Dedifferentiated amniotic fluid mesenchymal stem cell (primary cell): ENCODE measurements at regions not wholly inside any gene's neighbourhood (a gene's known extent, or its start where the extent isn't known, plus 50 kb on each side); places are given as distances from the start of the nearest gene placed in this dataset.
"Not testable (repeated sequence)": the region's sequence is repeated elsewhere in the genome, so short reads cannot be mapped to it uniquely, and the experiment has no call there.

Source experiments
- DNase-seq: peaks from one replicate; pipeline ENCODE4 v3.0.0-alpha.2; 2016; ENCODE audit errors: extremely low spot score

- DNase-seq, result no peak
Measured at GRCh38 chr12:5096241-5096924, 52.7 kb downstream of the KCNA5 start.

- DNase-seq, result no peak
Measured at GRCh38 chr12:5097786-5098185, 54.1 kb downstream of the KCNA5 start.

- DNase-seq, result no peak
Measured at GRCh38 chr12:5099136-5099535, 55.5 kb downstream of the KCNA5 start.

DNA sequence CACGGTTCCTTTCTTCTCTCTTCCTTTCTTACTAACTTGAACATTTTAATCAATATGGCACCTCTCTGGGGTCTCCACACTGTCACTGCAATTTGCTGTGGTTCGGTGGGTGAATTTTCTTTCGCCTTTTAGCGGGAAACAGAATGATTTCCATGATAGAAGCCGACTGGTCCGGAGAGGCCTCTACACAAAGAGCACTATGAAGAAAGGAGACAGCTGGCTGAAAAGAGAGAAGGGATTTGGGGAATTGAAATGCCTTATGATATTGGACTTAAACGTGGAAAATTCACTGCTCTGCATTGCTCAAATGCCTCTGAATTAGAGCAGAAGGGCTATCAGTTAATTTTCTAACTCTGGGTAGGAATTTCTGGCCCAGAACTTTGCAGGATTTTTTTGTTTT, 55.9 kb downstream of the KCNA5 start:
- no peak for DNase-seq

- DNase-seq, result no peak
Measured at GRCh38 chr12:5101686-5102085, 58.0 kb downstream of the KCNA5 start.

DNA sequence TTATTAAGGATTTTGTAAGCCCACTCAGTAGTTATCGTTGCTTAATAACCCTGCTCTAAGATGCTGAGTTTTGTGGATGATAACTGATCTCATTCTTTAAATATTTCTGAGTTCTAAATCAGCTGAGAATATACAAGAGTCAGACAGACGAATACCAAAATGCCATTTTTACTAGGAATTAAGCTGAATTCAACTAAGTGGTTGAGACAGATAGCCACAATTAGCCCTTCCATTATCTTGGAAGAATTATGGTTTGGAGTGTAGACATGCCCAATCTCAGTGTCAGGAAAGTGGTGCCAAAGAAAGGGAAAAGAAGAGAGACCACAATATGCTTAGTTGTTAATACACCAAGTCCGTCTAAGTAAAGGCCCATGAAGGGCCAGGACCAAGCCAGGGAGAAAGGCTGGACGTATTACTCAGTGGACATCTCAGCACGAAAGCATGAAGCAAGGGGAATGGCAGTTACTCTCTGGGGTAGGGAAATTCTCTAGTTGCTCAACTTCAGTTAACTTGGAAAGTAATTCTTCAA, 58.6 kb downstream of the KCNA5 start:
- DNase-seq, result no peak

DNA sequence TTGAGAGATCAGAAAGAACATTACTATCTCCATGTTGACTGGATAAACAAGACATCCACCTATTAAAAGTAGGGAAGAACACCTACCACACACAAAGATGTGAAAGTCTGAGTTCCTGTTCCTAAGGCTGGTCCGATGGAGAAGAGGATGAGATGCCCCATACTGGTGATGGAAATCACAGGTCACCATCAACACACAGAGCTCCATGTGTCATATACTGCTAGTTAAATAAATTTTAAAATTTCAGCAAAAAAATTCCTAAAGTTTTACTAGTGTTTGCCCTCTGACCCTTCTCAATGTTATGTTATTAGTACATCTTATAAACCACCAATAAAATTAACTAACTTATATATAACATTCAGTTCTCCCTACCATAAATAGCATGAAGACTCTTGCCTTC, 59.1 kb downstream of the KCNA5 start:
- no peak for DNase-seq

GRCh38 chr12:5110345-5110744, 66.7 kb downstream of the KCNA5 start:
- no peak for DNase-seq

DNA sequence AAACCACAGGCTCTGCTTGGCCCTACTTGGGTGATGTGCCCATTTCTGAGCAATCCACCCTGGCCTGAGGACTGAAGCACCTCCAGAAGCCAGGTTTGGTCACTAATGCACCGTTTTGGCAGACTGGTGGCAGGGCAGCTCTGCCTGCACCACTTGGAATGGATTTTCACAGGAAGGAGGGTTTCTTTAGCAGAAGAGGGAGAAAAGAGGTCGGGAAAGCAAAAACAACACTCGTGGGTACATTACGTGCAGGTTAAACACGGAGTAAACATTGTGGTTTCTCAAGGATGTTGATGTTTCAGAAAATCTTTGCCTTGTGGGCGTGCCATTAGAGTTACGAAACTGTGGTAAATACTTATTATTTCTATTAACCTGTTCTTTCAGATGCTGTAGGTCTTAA, 70.8 kb downstream of the KCNA5 start:
- DNase-seq, result no peak

GRCh38 chr12:5121784-5122183, 78.1 kb downstream of the KCNA5 start:
- not testable (repeated sequence) for DNase-seq

- DNase-seq, result not testable (repeated sequence)
Measured at GRCh38 chr12:5122256-5122831, 78.7 kb downstream of the KCNA5 start.

- no peak for DNase-seq
Measured at GRCh38 chr12:5123921-5124320, 80.2 kb downstream of the KCNA5 start.

- DNase-seq, result no peak
Measured at GRCh38 chr12:5124401-5124800, 80.7 kb downstream of the KCNA5 start.

DNA sequence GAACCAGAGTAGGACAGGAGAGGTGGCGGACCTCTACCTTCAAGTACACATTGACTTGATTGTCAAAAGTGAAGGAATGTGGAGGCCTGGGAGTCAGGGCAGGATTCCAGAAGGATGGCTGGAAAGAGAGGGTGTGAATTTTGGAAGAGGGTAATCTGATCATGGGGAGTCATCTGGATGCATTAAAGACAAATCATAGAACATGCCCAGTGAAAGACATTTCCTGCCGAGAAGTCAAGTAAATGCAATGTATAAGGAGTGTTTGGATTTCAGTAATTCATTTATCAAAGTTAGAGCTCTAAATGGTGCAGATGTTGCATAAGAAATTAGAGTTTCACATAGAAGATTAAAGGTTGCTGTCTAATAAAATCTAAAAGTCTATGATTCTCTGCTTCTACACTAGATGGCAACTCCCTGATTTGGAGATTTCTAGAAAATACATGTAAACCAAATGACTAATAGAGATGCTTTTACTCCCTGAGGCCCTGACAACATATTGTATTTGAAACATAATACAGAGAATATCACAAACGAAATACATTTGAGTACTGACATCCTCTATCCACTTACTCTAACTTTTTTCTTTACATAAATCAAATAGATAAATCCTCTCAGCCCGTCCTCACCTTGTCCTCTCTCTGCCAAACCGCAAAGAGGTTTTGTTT, 91.3 kb downstream of the KCNA5 start:
- DNase-seq, result no peak

GRCh38 chr12:5138256-5138655, 94.6 kb downstream of the KCNA5 start:
- DNase-seq, result no peak

DNA sequence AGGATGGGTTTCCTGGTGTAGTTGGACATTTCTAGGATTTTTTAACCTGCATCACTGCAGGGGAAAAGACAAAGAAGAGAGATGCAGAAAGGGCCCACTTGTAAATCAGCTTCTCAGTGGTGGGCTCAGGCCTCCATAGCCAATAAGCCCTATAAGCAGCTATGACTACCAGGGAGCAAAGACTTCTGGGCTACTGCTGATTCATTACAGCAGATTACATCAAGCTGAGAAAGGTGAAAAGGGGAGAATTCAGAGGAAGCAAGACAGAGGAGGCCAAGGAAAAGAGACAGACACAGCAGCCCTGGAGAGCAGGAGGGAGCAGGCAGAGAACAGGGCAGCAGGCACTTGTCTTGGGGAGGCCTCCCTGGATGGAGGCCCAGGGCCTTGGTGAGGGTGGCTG, 95.2 kb downstream of the KCNA5 start:
- peak; percentile 20 for DNase-seq

DNA sequence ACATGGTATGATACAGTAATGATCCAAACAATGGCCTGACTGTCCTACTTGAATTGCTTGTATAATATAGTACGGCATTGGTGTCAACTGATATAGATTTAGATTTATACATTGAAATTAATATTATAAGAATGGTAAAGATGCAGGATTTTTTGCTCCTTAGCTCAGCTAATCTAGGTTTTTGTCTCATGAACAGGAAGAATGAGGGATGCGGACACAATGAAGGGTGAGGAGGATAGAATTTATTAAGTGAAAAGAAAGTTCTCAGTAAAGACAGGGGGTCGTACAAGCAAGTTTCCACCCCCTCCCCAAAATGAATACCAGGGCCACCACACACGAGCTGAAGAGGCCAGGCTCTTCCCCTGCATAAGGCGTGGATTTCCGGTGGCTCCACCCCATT, 96.1 kb downstream of the KCNA5 start:
- DNase-seq, result no peak

DNA sequence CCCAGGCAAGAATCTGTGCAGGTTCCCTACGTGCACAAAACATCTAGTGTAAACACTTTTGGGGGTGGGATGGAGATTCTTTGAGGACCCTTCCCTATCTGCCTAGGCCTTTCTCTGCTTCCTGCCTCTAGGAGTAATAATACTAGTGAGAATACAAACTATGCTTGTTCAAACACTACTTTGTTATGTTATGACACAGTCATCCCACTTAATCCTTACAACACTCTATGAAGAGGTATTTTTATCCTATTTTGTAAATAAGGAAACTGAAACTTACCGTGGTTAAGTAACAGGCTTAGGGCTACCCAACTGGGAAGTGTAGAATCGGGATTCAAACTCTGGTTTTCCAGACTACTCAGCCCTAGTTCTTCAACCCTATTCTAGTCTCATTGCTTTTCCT, 96.5 kb downstream of the KCNA5 start:
- DNase-seq, result no peak

DNA sequence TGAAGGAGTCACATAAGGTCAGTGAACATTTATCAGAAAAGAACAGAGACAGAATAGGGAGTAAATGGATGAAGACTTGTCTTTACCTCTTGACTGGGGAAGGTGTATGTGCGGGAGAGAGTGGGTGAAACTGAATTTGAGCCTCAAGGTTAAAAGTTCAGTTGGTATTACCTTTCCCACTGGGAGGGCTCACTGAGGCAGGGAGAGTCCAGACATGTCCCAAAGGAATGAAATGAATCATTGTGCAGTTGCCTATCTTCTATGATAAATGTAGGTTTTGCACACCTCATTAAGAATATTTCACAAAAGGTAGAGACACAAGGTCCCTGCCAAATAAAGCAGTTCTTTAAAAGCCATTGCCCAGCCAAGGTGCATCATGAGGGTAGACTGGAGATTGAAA, 105.2 kb downstream of the KCNA5 start:
- DNase-seq, result no peak

GRCh38 chr12:5154091-5154490, 110.4 kb downstream of the KCNA5 start:
- DNase-seq, result no peak

DNA sequence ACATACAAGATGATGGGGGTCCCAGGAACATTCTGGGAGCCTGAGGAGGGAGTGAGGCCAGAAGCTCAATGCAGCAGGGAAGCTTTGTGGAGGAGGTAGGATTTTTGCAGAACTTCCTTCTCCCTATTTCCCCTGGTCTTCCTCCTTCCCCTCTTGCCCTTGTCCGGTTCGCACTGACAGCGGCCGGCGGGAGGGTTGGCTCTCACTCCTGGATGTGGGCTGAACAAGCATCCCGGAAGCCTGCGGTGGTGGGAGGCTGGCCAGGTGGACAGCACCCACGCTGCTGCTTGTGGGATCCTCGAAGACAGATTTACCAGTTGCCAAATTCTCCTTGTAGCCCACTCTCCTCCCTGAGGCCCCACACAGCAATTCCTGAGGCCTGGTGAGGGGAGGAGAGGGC, 112.2 kb downstream of the KCNA5 start:
- no peak for DNase-seq

DNA sequence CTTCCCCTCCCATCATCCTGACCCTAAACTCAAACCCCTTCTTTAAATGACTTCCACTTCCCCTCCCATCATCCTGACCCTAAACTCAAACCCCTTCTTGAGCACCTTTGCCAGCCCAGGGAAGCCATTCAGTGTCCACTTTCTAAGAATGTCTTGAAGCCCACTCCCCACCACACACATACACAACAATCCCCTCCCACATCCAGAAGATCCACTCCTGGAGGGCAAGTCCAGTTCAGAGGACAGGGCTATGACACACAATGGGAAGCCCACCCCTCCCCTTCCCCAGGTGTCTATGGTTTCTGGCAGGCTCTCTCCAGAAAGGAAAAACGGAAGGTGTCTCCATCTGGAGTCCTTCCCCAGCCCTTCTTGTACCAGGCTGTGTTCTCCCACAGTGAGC, 117.1 kb downstream of the KCNA5 start:
- no peak for DNase-seq

DNA sequence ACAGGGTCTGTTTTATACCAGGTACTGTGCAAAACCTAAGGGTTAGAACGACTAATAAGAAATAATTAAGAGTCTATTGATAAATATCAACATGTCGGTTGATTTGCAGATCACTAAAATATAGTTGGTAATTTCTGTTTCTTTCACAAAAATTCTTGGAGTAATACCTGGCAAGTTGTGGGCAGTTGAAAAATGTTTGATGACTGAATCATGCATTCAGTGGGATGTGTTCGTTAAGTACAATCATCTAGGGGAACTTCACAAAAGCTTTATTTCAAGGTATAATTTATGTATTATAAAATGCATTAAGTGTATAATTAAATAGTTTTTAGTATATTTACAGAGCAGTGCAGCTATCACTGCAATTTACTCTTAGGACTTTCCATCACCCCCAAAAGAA, 120.0 kb downstream of the KCNA5 start:
- DNase-seq, result no peak
